ENCODE measurements at regions not wholly inside any gene's neighbourhood (a gene's known extent, or its start where the extent isn't known, plus 50 kb on each side); places are given as distances from the start of the nearest gene placed in this dataset.

- Histone ChIP-seq H3K27me3 (ENCODE audit: low read depth, low read length) (no peaks in the 10 kb centered on the region), H3K4me1 (ENCODE audit: control insufficient read depth in 1 of 2, insufficient read depth in 2 of 2, low read length in 2 of 2) (no peaks in the 10 kb centered on the region), H3K27ac (ENCODE audit: low read length) (no peak overlapping the region)
Observed at GRCh38 chr9:134575103-134575900, 66.3 kb upstream of the COL5A1 start.

GRCh38 chr9:134575901-134576176, 65.8 kb upstream of the COL5A1 start:
- H3K4me3 ChIP-seq (ENCODE audit: low read depth in 1 of 2, low read length in 2 of 2) = no peak overlapping the region
- H3K36me3 ChIP-seq (ENCODE audit: control insufficient read depth in 1 of 2, insufficient read depth in 2 of 2, low read length in 2 of 2) = no peaks in the 10 kb centered on the region
- no peaks in the 10 kb centered on the region for H3K27me3 ChIP-seq (ENCODE audit: low read depth, low read length)
- no peak overlapping the region for H3K27ac ChIP-seq (ENCODE audit: low read length)
- no peaks in the 10 kb centered on the region for H3K4me1 ChIP-seq (ENCODE audit: control insufficient read depth in 1 of 2, insufficient read depth in 2 of 2, low read length in 2 of 2)
- no peaks in the 10 kb centered on the region for H3K9me3 ChIP-seq (ENCODE audit: control insufficient read depth in 1 of 2, low read length in 2 of 2)

More at GRCh38 chr9:134575103-134575900, 66.3 kb upstream of the COL5A1 start:
- Histone ChIP-seq H3K9me3 (ENCODE audit: control insufficient read depth in 1 of 2, low read length in 2 of 2) (no peaks in the 10 kb centered on the region), H3K4me3 (ENCODE audit: low read depth in 1 of 2, low read length in 2 of 2) (no peak overlapping the region), H3K36me3 (ENCODE audit: control insufficient read depth in 1 of 2, insufficient read depth in 2 of 2, low read length in 2 of 2) (no peaks in the 10 kb centered on the region)

- Histone ChIP-seq H3K27ac (ENCODE audit: low read length) (no peak overlapping the region), H3K9me3 (ENCODE audit: control insufficient read depth in 1 of 2, low read length in 2 of 2) (no peaks in the 10 kb centered on the region), H3K4me1 (ENCODE audit: control insufficient read depth in 1 of 2, insufficient read depth in 2 of 2, low read length in 2 of 2) (no peaks in the 10 kb centered on the region), H3K36me3 (ENCODE audit: control insufficient read depth in 1 of 2, insufficient read depth in 2 of 2, low read length in 2 of 2) (no peaks in the 10 kb centered on the region), H3K27me3 (ENCODE audit: low read depth, low read length) (no peaks in the 10 kb centered on the region), H3K4me3 (ENCODE audit: low read depth in 1 of 2, low read length in 2 of 2) (no peak overlapping the region)
Observed at GRCh38 chr9:134585021-134585561, 56.5 kb upstream of the COL5A1 start.

GRCh38 chr9:134585746-134586706, 55.6 kb upstream of the COL5A1 start:
- Histone ChIP-seq H3K36me3 (ENCODE audit: control insufficient read depth in 1 of 2, insufficient read depth in 2 of 2, low read length in 2 of 2) (no peaks in the 10 kb centered on the region), H3K27me3 (ENCODE audit: low read depth, low read length) (no peaks in the 10 kb centered on the region), H3K27ac (ENCODE audit: low read length) (no peak overlapping the region), H3K4me3 (ENCODE audit: low read depth in 1 of 2, low read length in 2 of 2) (no peak overlapping the region), H3K4me1 (ENCODE audit: control insufficient read depth in 1 of 2, insufficient read depth in 2 of 2, low read length in 2 of 2) (no peaks in the 10 kb centered on the region), H3K9me3 (ENCODE audit: control insufficient read depth in 1 of 2, low read length in 2 of 2) (no peaks in the 10 kb centered on the region)

- H3K9me3 ChIP-seq (ENCODE audit: control insufficient read depth in 1 of 2, low read length in 2 of 2) = no peaks in the 10 kb centered on the region
- no peak overlapping the region for H3K4me3 ChIP-seq (ENCODE audit: low read depth in 1 of 2, low read length in 2 of 2)
- peaks cover 0 to 5% of the 10 kb centered on the region in 2 donors for H3K36me3 ChIP-seq (ENCODE audit: control insufficient read depth in 1 of 2, insufficient read depth in 2 of 2, low read length in 2 of 2)
- H3K27me3 ChIP-seq (ENCODE audit: low read depth, low read length) = no peaks in the 10 kb centered on the region
- H3K4me1 ChIP-seq (ENCODE audit: control insufficient read depth in 1 of 2, insufficient read depth in 2 of 2, low read length in 2 of 2) = no peaks in the 10 kb centered on the region
- H3K27ac ChIP-seq (ENCODE audit: low read length) = no peak overlapping the region
Observed at GRCh38 chr9:134589748-134590147, 51.9 kb upstream of the COL5A1 start.

- Histone ChIP-seq H3K27me3 (ENCODE audit: low read depth, low read length) (no peaks in the 10 kb centered on the region), H3K27ac (ENCODE audit: low read length) (no peak overlapping the region), H3K4me3 (ENCODE audit: low read depth in 1 of 2, low read length in 2 of 2) (no peak overlapping the region), H3K36me3 (ENCODE audit: control insufficient read depth in 1 of 2, insufficient read depth in 2 of 2, low read length in 2 of 2) (peaks cover 0 to 5% of the 10 kb centered on the region in 2 donors), H3K4me1 (ENCODE audit: control insufficient read depth in 1 of 2, insufficient read depth in 2 of 2, low read length in 2 of 2) (no peaks in the 10 kb centered on the region), H3K9me3 (ENCODE audit: control insufficient read depth in 1 of 2, low read length in 2 of 2) (no peaks in the 10 kb centered on the region)
Observed at GRCh38 chr9:134590240-134591081, 51.1 kb upstream of the COL5A1 start.

GRCh38 chr9:134591082-134591571, 50.5 kb upstream of the COL5A1 start:
- no peaks in the 10 kb centered on the region for H3K9me3 ChIP-seq (ENCODE audit: control insufficient read depth in 1 of 2, low read length in 2 of 2)
- H3K27me3 ChIP-seq (ENCODE audit: low read depth, low read length) = no peaks in the 10 kb centered on the region
- H3K4me3 ChIP-seq (ENCODE audit: low read depth in 1 of 2, low read length in 2 of 2) = no peak overlapping the region
- peaks cover 0 to 5% of the 10 kb centered on the region in 2 donors for H3K36me3 ChIP-seq (ENCODE audit: control insufficient read depth in 1 of 2, insufficient read depth in 2 of 2, low read length in 2 of 2)
- no peak overlapping the region for H3K27ac ChIP-seq (ENCODE audit: low read length)
- no peaks in the 10 kb centered on the region for H3K4me1 ChIP-seq (ENCODE audit: control insufficient read depth in 1 of 2, insufficient read depth in 2 of 2, low read length in 2 of 2)

GRCh38 chr9:134591573-134591981, 50.0 kb upstream of the COL5A1 start:
- no peaks in the 10 kb centered on the region for H3K4me1 ChIP-seq (ENCODE audit: control insufficient read depth in 1 of 2, insufficient read depth in 2 of 2, low read length in 2 of 2)
- no peak overlapping the region for H3K4me3 ChIP-seq (ENCODE audit: low read depth in 1 of 2, low read length in 2 of 2)
- no peaks in the 10 kb centered on the region for H3K27me3 ChIP-seq (ENCODE audit: low read depth, low read length)
- peaks cover 0 to 5% of the 10 kb centered on the region in 2 donors for H3K36me3 ChIP-seq (ENCODE audit: control insufficient read depth in 1 of 2, insufficient read depth in 2 of 2, low read length in 2 of 2)
- no peaks in the 10 kb centered on the region for H3K9me3 ChIP-seq (ENCODE audit: control insufficient read depth in 1 of 2, low read length in 2 of 2)
- no peak overlapping the region for H3K27ac ChIP-seq (ENCODE audit: low read length)
